Left lung (tissue), 4 donors: ENCODE measurements at regions not wholly inside any gene's neighbourhood (a gene's known extent, or its start where the extent isn't known, plus 50 kb on each side); places are given as distances from the start of the nearest gene placed in this dataset.

ENCODE experiments used
- ATAC-seq: fragments of 200-7000 bp; cut with Tn5 transposase; one replicate; pipeline ENCODE4 v1.9.1; 2020; ENCODE audit warnings: moderate library complexity
- DNase-seq, 4 donors: peaks; one replicate each; pipeline ENCODE4 v3.0.0-alpha.2; 2013 to 2020
- H3K27ac ChIP-seq, 2 donors: fragments of 200-600 bp; sonication (generic) in 1 of 2; one replicate each; pipeline versions ENCODE4 v1.5.0 to v1.8.0; 2020 to 2021
- H3K27me3 ChIP-seq, 2 donors: fragments of 200-600 bp; sonication (generic) in 1 of 2; one replicate each; pipeline versions ENCODE4 v1.5.0 to v1.8.0; 2020 to 2021
- H3K36me3 ChIP-seq, 2 donors: fragments of 200-600 bp; sonication (generic) in 1 of 2; one replicate each; pipeline versions ENCODE4 v1.5.0 to v1.8.0; 2020 to 2021
- H3K4me1 ChIP-seq, 2 donors: fragments of 200-600 bp; one replicate each; pipeline ENCODE4 v1.8.0; 2021
- H3K4me3 ChIP-seq, 2 donors: fragments of 200-600 bp; sonication (generic) in 1 of 2; one replicate each; pipeline versions ENCODE4 v1.5.0 to v1.8.0; 2020 to 2021; ENCODE audit warnings: mild to moderate bottlenecking in 1 of 2
- H3K9me3 ChIP-seq, 2 donors: fragments of 200-600 bp; sonication (generic) in 1 of 2; one replicate each; pipeline versions ENCODE4 v1.5.0 to v1.8.0; 2020 to 2021
- CTCF ChIP-seq, 2 donors: fragments of 200-600 bp; sonication (generic) in 1 of 2; IDR thresholded peaks; one replicate each; pipeline versions ENCODE4 v1.5.0 to v1.8.0; 2021; ENCODE audit warnings: antibody characterized with exemption in 2 of 2
- intact Hi-C, 2 donors: fragments of 100-400 bp; cut with DNase I; formaldehyde crosslinking; loops; one replicate each; pipeline versions ENCODE4 v1.11.2 to v1.14.2; 2022
- donor health status: DM: no; HTN: yes; CAD: no.
- donor health status: DM: no; HTN: no; CAD: no.

GRCh38 chr5:174314261-174314660 lies 268.8 kb downstream of the NSG2 start:
- ATAC-seq (no peak), DNase-seq (peak in 1 of 4 donors; percentile 68)
- no peak overlapping the region for H3K27ac ChIP-seq
- peaks cover 0 to 10% of the 10 kb centered on the region in 2 donors for H3K4me1 ChIP-seq
- intact Hi-C loops: loop anchor here in 1 of 2 donors (5.0 kb wide), 1 partner anchor 687 kb away; no protein-coding TSS in a partner anchor
- no peaks in the 10 kb centered on the region for H3K36me3 ChIP-seq
- peaks cover 10 to 71% of the 10 kb centered on the region in 2 donors for H3K27me3 ChIP-seq
- TF ChIP-seq CTCF (IDR thresholded peaks at IDR 0.05): no peak
- H3K4me3 ChIP-seq: no peak overlapping the region
- no peaks in the 10 kb centered on the region for H3K9me3 ChIP-seq

GRCh38 chr5:174315471-174315870 lies 270.0 kb downstream of the NSG2 start:
- Histone ChIP-seq H3K4me1 (peaks cover 0 to 10% of the 10 kb centered on the region in 2 donors), H3K36me3 (no peaks in the 10 kb centered on the region), H3K9me3 (no peaks in the 10 kb centered on the region), H3K4me3 (no peak overlapping the region), H3K27ac (no peak overlapping the region), H3K27me3 (peaks cover 10 to 70% of the 10 kb centered on the region in 2 donors)
- intact Hi-C loops: loop anchor here in 1 of 2 donors (5.0 kb wide), 1 partner anchor 278 kb away; no protein-coding TSS in a partner anchor
- no peak for TF ChIP-seq CTCF (IDR thresholded peaks at IDR 0.05)
- ATAC-seq: no peak
- DNase-seq: peak in 1 of 4 donors; percentile 67

GRCh38 chr5:174315871-174316270 lies 270.4 kb downstream of the NSG2 start:
- TF ChIP-seq CTCF (IDR thresholded peaks at IDR 0.05): no peak
- Histone ChIP-seq H3K4me1 (peaks cover 0 to 10% of the 10 kb centered on the region in 2 donors), H3K36me3 (no peaks in the 10 kb centered on the region), H3K27ac (no peak overlapping the region), H3K27me3 (peaks cover 10 to 66% of the 10 kb centered on the region in 2 donors), H3K9me3 (no peaks in the 10 kb centered on the region), H3K4me3 (no peak overlapping the region)
- no peak for ATAC-seq
- DNase-seq: peak in 1 of 4 donors; percentile 70
- intact Hi-C loops: loop anchor here in 1 of 2 donors (5.0 kb wide), 1 partner anchor 279 kb away; no protein-coding TSS in a partner anchor

- Histone ChIP-seq H3K36me3 (no peaks in the 10 kb centered on the region), H3K27ac (no peak overlapping the region), H3K4me3 (no peak overlapping the region), H3K4me1 (peaks cover 0 to 8% of the 10 kb centered on the region in 2 donors), H3K9me3 (no peaks in the 10 kb centered on the region), H3K27me3 (peaks cover 5 to 64% of the 10 kb centered on the region in 2 donors)
- no peak for DNase-seq
- no peak for TF ChIP-seq CTCF (IDR thresholded peaks at IDR 0.05)
- no peak for ATAC-seq
- intact Hi-C loops: loop anchor here in 1 of 2 donors (5.0 kb wide), 1 partner anchor 279 kb away; no protein-coding TSS in a partner anchor
Measured at GRCh38 chr5:174316326-174316725, 270.8 kb downstream of the NSG2 start.

- peak; percentile 47 to 53 for TF ChIP-seq CTCF (IDR thresholded peaks at IDR 0.05)
- H3K4me1 ChIP-seq: no peaks in the 10 kb centered on the region
- no peaks in the 10 kb centered on the region for H3K9me3 ChIP-seq
- DNase-seq (peak in 2 of 4 donors; percentile 35 to 63), ATAC-seq (peak; percentile 83)
- no peaks in the 10 kb centered on the region for H3K36me3 ChIP-seq
- H3K27ac ChIP-seq: no peak overlapping the region
- intact Hi-C loops: loop anchor here in 1 of 2 donors (5.0 kb wide), 1 partner anchor 280 kb away; no protein-coding TSS in a partner anchor
- H3K4me3 ChIP-seq: no peak overlapping the region
- H3K27me3 ChIP-seq: peaks cover 0 to 64% of the 10 kb centered on the region in 2 donors
Measured at GRCh38 chr5:174317256-174317894, 271.9 kb downstream of the NSG2 start.
